Dedifferentiated amniotic fluid mesenchymal stem cell (primary cell): ENCODE measurements at regions not wholly inside any gene's neighbourhood (a gene's known extent, or its start where the extent isn't known, plus 50 kb on each side); places are given as distances from the start of the nearest gene placed in this dataset.

Experiments
- DNase-seq: peaks from one replicate; pipeline ENCODE4 v3.0.0-alpha.2; 2016; ENCODE audit errors: extremely low spot score

DNA sequence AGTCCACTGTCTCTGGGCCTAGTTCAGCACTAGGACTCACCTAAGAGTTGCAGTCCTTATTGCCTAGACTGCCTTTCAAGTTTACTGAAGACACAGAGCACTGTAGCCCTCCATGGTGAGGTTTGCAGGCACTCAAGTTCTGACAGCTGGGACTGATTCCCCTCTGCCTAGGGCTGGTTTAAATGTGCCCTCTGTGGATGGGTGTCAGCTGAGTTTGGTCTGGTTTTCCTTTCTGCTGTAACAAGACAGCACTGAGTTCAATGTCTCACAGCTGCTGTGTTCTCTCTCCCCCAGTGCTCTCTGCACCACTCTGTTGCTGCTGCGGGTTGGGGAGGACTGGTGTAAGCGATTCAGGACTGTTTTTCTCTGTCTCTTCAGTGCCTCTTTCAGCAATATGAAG, 75.2 kb upstream of the C1orf21 start:
- DNase-seq: no peak

DNA sequence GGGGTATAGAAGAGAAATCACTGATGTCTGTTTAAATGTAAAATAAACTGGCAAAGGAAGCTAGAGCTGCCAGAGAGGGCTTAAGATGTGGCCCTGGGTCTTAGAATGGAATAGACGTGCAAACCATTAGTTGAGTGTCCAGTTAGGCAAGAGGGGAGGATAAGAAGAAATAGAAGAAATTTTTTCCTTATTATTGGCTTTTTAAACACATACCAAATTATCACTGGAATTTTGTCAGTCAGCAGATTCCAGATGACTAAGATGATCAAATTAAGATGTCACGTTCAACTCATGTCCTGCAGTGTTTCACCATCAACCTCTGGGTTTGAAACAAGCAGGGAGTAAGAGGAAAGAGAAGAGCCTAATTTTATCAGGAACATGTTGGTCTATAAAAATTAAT, 71.6 kb upstream of the C1orf21 start:
- DNase-seq: peak; percentile 20

DNA sequence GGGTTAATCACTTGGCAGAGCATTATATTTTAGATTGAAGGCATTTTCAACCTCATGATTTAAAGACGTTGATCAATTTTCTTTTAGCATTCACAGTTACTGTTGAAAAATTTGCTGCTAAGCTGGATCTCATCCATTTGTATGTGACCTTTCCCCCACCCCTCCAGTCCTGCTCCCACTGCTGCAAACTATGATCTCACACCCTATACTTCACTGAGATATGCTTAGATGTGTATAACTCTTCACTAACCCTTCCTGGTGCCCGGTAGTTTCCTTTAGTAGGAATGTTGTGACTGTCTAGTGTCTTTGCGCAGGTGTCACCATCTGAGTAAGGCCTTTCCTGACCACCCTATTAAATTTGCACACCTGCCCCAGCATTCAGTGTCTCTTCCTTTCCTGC, 67.0 kb upstream of the C1orf21 start:
- DNase-seq: no peak

DNA sequence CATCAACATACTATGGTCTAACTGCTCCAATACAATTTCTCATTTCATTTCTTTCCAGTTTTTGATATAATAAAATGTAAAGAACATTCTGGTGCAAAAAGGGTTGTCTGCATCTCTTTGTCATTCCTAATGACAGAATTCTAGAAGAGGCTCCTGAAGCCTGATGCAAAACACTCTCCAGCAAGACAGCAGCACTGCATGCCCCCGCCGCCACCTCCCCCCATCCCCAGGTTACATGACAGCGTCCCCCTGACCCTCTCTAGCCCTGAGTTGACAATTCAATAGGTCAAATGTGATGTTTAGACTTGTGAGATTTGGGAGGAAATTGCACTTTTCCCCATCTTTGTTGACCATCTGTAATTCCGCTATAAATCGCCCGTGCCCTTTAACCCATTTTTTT, 64.6 kb upstream of the C1orf21 start:
- no peak for DNase-seq

DNA sequence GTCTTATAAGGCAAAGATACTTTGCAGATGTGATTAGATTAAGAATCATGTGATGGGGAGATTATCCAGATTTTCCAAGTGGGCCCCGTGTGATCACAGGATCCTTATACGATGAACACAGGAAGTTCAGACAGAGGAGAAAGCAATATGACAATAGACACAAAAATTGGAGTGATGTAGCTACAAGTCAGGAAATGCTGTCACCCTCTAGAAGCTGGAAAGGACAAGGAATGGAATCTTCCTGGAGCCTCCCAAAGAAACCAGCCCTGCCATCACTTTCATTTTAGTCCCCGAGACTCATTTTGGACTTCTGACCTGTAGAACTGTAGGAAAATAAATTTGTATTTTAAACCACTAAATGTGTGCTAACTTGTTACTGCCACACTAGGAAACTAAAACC, 61.9 kb upstream of the C1orf21 start:
- DNase-seq: no peak

DNA sequence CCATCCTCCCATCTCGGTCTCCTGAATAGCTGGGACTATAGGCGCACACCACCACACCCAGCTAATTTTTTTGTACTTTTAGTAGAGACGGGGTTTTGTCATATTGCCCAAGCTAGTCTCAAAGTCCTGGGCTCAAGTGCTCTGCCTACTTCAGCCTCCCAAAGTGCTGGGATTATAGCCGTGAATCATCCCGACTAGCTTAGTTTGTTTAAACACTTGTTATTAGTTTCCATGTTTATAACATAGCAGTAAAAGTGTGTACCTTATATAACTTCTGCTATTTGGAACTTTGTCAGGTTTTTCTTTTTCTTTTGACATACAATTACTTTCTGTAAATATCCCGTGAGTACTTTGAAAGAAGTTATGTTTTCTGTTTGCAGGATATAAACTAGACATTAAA, 60.6 kb upstream of the C1orf21 start:
- no peak for DNase-seq

DNA sequence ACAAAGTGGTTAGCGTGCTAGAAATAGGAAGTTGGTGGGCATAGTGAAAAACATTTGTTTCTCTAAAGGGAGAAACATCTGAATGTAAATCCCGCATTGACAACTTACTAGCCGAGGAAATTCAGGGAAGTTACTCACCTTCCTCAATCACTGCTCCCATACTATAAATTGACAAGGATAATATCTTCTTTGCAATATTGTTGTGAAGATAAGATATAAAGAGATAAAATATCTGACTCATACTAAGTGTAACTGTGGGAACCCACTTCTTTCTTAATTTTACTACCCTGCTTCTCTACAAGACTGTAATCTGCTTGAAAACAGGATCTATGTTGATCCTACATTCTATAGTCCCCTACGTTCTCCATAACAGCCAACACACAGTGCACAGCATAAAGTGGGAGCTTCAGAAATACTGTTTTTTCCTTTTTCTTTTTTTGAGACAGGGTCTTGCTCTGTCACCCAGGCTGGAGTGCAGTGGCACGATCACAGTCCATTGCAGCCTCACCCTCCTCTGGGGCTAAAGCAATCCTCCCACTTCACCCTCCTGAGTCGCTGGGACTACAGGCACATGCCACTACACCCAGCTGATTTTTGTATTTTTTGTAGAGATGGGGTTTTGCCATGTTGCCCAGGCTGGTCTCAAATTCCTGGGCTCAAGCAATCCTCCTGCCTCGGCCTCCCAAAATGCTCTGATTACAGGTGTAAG, 57.4 kb upstream of the C1orf21 start:
- no peak for DNase-seq

DNA sequence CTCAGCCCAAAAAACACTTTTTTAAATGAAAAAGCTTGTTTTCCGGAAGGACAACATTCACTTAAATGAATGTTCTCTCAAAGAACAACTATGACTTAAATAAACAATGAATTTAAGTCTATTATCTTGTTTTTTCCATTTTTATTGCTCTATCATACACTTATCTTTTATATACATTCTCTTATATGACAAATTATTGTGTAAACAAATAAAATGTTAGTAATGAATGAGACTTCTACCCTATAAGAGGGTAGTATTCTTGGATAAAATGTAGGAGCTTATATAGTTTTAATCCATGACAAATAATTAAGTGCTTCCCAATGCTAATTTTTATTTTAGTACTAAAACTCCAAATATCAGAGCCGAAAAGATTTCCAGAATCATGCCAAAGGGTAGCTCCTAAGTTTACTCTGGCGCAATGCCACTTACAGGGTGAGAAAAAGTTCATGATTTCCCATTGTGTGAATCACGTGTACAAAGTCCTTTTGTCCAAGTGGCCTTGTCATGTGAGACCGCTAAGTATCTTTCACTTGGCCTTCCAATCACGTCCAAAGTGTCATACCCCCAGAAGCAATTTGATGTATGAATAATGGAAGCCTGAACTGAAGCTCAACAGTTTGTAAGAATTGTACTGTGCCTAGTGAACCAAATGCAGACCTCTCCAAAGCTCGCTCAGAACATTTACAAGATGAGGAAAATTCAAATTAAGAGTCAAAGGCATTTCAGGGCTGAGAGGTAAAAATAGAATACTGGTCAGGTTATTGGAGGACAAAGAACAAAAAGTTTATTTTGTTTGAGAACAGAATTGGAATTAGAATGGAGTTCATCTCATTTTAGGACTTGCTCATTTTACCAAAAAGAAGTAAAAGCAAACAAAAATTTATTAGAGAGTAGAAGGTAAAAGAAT, 56.6 kb upstream of the C1orf21 start:
- DNase-seq: no peak

DNA sequence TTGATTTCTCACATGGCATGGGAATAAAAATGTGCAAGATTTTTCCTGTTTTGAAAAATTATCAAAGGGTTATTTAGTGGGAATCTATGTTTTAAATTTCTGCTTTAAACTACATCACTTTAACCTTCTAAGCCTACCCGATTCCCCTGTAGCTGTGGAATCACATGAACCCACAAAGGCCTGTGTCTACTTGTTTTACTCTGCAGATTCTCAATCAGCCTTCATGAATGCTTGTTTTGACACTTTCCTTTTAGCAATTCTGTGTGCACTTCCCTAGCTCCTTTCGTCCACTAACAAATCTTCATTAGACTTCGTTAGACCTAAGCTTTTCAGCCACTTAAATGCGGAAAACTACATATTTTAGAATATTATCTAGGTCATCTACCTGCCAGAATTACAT, 56.0 kb upstream of the C1orf21 start:
- no peak for DNase-seq
